SJSA1 (cell line): ENCODE measurements at regions not wholly inside any gene's neighbourhood (a gene's known extent, or its start where the extent isn't known, plus 50 kb on each side); places are given as distances from the start of the nearest gene placed in this dataset.
"Not testable (repeated sequence)": the region's sequence is repeated elsewhere in the genome, so short reads cannot be mapped to it uniquely, and the experiment has no call there.

Experiments used
- DNase-seq, 2 experiments: peaks; one replicate each; pipeline ENCODE4 v3.0.0-alpha.2; 2015 to 2020; ENCODE audit warnings: low spot score in 2 of 2, low read depth in 1 of 2
- H3K27ac ChIP-seq: fragments of 250-450 bp; sonication (Bioruptor Pico); 2 replicates; pipeline ENCODE4 v1.5.1; 2020; ENCODE audit warnings: mild to moderate bottlenecking, moderate library complexity
- H3K27me3 ChIP-seq: fragments of 250-450 bp; sonication (Bioruptor Pico); replicated peaks from 2 replicates; pipeline ENCODE4 v1.5.1; 2020; ENCODE audit warnings: mild to moderate bottlenecking, moderate library complexity
- H3K36me3 ChIP-seq: fragments of 250-450 bp; sonication (Bioruptor Pico); 2 replicates; pipeline ENCODE4 v1.5.1; 2020; ENCODE audit warnings: mild to moderate bottlenecking
- H3K4me1 ChIP-seq: fragments of 250-450 bp; sonication (Bioruptor Pico); replicated peaks from 2 replicates; pipeline ENCODE4 v1.6.1; 2021; ENCODE audit warnings: mild to moderate bottlenecking
- H3K4me3 ChIP-seq: fragments of 250-450 bp; sonication (Bioruptor Pico); 2 replicates; pipeline ENCODE4 v1.5.1; 2020; ENCODE audit warnings: mild to moderate bottlenecking
- H3K9me3 ChIP-seq: fragments of 250-450 bp; sonication (Bioruptor Pico); replicated peaks from 2 replicates; pipeline ENCODE4 v1.5.1; 2020; ENCODE audit warnings: mild to moderate bottlenecking

- Histone ChIP-seq H3K27ac (peak overlapping the region; percentile 19; the same call in 1 of the 2 replicates), H3K4me3 (no peak overlapping the region)
Measured at GRCh38 chr7:19284136-19284535, 138.9 kb upstream of the FERD3L start.

GRCh38 chr7:19275000-19275399 is 129.8 kb upstream of the FERD3L start:
- no peaks in the 10 kb centered on the region for H3K27me3 ChIP-seq
- no peaks in the 10 kb centered on the region for H3K36me3 ChIP-seq
- 0 out of 2 replicates have a peak, but pooled peaks cover 1% of the 10 kb centered on the region for H3K4me1 ChIP-seq
- no peaks in the 10 kb centered on the region for H3K9me3 ChIP-seq
- no peak overlapping the region for H3K4me3 ChIP-seq
- H3K27ac ChIP-seq: no peak overlapping the region
- DNase-seq: no peak

More at GRCh38 chr7:19284136-19284535, 138.9 kb upstream of the FERD3L start:
- DNase-seq: no peak
- Histone ChIP-seq H3K36me3 (no peaks in the 10 kb centered on the region), H3K4me1 (0 out of 2 replicates have a peak, but pooled peaks cover 3% of the 10 kb centered on the region), H3K9me3 (no peaks in the 10 kb centered on the region), H3K27me3 (no peaks in the 10 kb centered on the region)

GRCh38 chr7:19272329-19272728 is 127.1 kb upstream of the FERD3L start:
- not testable (repeated sequence) for H3K9me3 ChIP-seq, H3K4me3 ChIP-seq, H3K27me3 ChIP-seq, H3K4me1 ChIP-seq, H3K27ac ChIP-seq, H3K36me3 ChIP-seq, DNase-seq

- peak overlapping the region; percentile 61 for H3K27ac ChIP-seq
- H3K27me3 ChIP-seq: no peaks in the 10 kb centered on the region
- peak in 1 of 2 experiments; percentile 68 for DNase-seq
- no peaks in the 10 kb centered on the region for H3K9me3 ChIP-seq
- H3K4me3 ChIP-seq: peak overlapping the region; percentile 6
- no peaks in the 10 kb centered on the region for H3K36me3 ChIP-seq
- peaks cover 9% of the 10 kb centered on the region for H3K4me1 ChIP-seq
Measured at GRCh38 chr7:19269301-19269700, 124.1 kb upstream of the FERD3L start.

- peak overlapping the region; percentile 6 for H3K4me3 ChIP-seq
- peak overlapping the region; percentile 61 for H3K27ac ChIP-seq
- DNase-seq: no peak
- H3K4me1 ChIP-seq: peaks cover 9% of the 10 kb centered on the region
- H3K27me3 ChIP-seq: no peaks in the 10 kb centered on the region
- H3K36me3 ChIP-seq: no peaks in the 10 kb centered on the region
- H3K9me3 ChIP-seq: no peaks in the 10 kb centered on the region
Measured at GRCh38 chr7:19268737-19269136, 123.5 kb upstream of the FERD3L start.

- no peaks in the 10 kb centered on the region for H3K27me3 ChIP-seq
- H3K4me3 ChIP-seq: no peak overlapping the region
- no peaks in the 10 kb centered on the region for H3K9me3 ChIP-seq
- H3K27ac ChIP-seq: no peak overlapping the region
- DNase-seq: no peak
- no peaks in the 10 kb centered on the region for H3K36me3 ChIP-seq
- H3K4me1 ChIP-seq: no peaks in the 10 kb centered on the region; the same call in 1 of the 2 replicates
Measured at GRCh38 chr7:19262826-19263225, 117.6 kb upstream of the FERD3L start.

- Histone ChIP-seq H3K27ac (0 out of 2 replicates have a peak overlapping the region, but pooled peaks have one; percentile 1), H3K4me3 (no peak overlapping the region), H3K27me3 (no peaks in the 10 kb centered on the region), H3K9me3 (no peaks in the 10 kb centered on the region), H3K36me3 (no peaks in the 10 kb centered on the region), H3K4me1 (peaks cover 10% of the 10 kb centered on the region)
- DNase-seq: peak in 1 of 2 experiments; percentile 20
Measured at GRCh38 chr7:19249281-19249680, 104.1 kb upstream of the FERD3L start.

GRCh38 chr7:19248681-19249080 is 103.5 kb upstream of the FERD3L start:
- H3K4me3 ChIP-seq: no peak overlapping the region
- no peaks in the 10 kb centered on the region for H3K27me3 ChIP-seq
- no peaks in the 10 kb centered on the region for H3K36me3 ChIP-seq
- no peak overlapping the region for H3K27ac ChIP-seq
- H3K9me3 ChIP-seq: no peaks in the 10 kb centered on the region
- peaks cover 10% of the 10 kb centered on the region for H3K4me1 ChIP-seq
- peak in 1 of 2 experiments; percentile 18 for DNase-seq

- no peak overlapping the region for H3K4me3 ChIP-seq
- H3K4me1 ChIP-seq: peaks cover 10% of the 10 kb centered on the region
- H3K27me3 ChIP-seq: no peaks in the 10 kb centered on the region
- DNase-seq: no peak
- no peaks in the 10 kb centered on the region for H3K9me3 ChIP-seq
- H3K36me3 ChIP-seq: no peaks in the 10 kb centered on the region
- no peak overlapping the region for H3K27ac ChIP-seq
Measured at GRCh38 chr7:19248115-19248514, 102.9 kb upstream of the FERD3L start.

GRCh38 chr7:19247017-19247416 is 101.8 kb upstream of the FERD3L start:
- no peak for DNase-seq
- H3K4me1 ChIP-seq: peaks cover 10% of the 10 kb centered on the region
- H3K4me3 ChIP-seq: no peak overlapping the region
- no peaks in the 10 kb centered on the region for H3K36me3 ChIP-seq
- no peaks in the 10 kb centered on the region for H3K27me3 ChIP-seq
- no peak overlapping the region for H3K27ac ChIP-seq
- H3K9me3 ChIP-seq: no peaks in the 10 kb centered on the region

GRCh38 chr7:19242246-19242645 is 97.0 kb upstream of the FERD3L start:
- no peaks in the 10 kb centered on the region for H3K9me3 ChIP-seq
- H3K4me3 ChIP-seq: no peak overlapping the region
- no peaks in the 10 kb centered on the region for H3K27me3 ChIP-seq
- H3K36me3 ChIP-seq: no peaks in the 10 kb centered on the region
- no peak overlapping the region for H3K27ac ChIP-seq
- no peak for DNase-seq
- H3K4me1 ChIP-seq: peaks cover 10% of the 10 kb centered on the region

- peak overlapping the region; percentile 19; the same call in 1 of the 2 replicates for H3K27ac ChIP-seq
Measured at GRCh38 chr7:19239951-19240350, 94.7 kb upstream of the FERD3L start.

GRCh38 chr7:19235680-19236079 is 90.5 kb upstream of the FERD3L start:
- H3K27ac ChIP-seq: no peak overlapping the region
- no peaks in the 10 kb centered on the region for H3K27me3 ChIP-seq
- DNase-seq: no peak
- H3K36me3 ChIP-seq: no peaks in the 10 kb centered on the region
- no peak overlapping the region for H3K4me3 ChIP-seq
- no peaks in the 10 kb centered on the region for H3K9me3 ChIP-seq
- peaks cover 10% of the 10 kb centered on the region for H3K4me1 ChIP-seq

More at GRCh38 chr7:19239951-19240350, 94.7 kb upstream of the FERD3L start:
- DNase-seq: peak; percentile 38 to 49
- Histone ChIP-seq H3K4me3 (no peak overlapping the region), H3K27me3 (no peaks in the 10 kb centered on the region), H3K4me1 (peaks cover 10% of the 10 kb centered on the region), H3K36me3 (no peaks in the 10 kb centered on the region), H3K9me3 (no peaks in the 10 kb centered on the region)

GRCh38 chr7:19224951-19225350 is 79.7 kb upstream of the FERD3L start:
- Histone ChIP-seq H3K9me3 (no peaks in the 10 kb centered on the region), H3K4me3 (no peak overlapping the region), H3K4me1 (no peaks in the 10 kb centered on the region), H3K27me3 (no peaks in the 10 kb centered on the region), H3K36me3 (no peaks in the 10 kb centered on the region), H3K27ac (no peak overlapping the region)
- DNase-seq: no peak

GRCh38 chr7:19215412-19215811 is 70.2 kb upstream of the FERD3L start:
- Histone ChIP-seq H3K36me3 (no peaks in the 10 kb centered on the region), H3K9me3 (no peaks in the 10 kb centered on the region), H3K27ac (peak overlapping the region; percentile 55), H3K4me3 (no peak overlapping the region), H3K27me3 (no peaks in the 10 kb centered on the region), H3K4me1 (peaks cover 21% of the 10 kb centered on the region)
- DNase-seq: peak in 1 of 2 experiments; percentile 83
